SK-N-SH (cell line): ENCODE measurements at regions not wholly inside any gene's neighbourhood (a gene's known extent, or its start where the extent isn't known, plus 50 kb on each side); places are given as distances from the start of the nearest gene placed in this dataset.

Source experiments
- CTCF ChIA-PET: fragments of 300-600, 350-600 bp; formaldehyde crosslinking; extraction: SDS; loops from one replicate; lab custom pipeline; 2021; lab: Yijun Ruan, JAX
- POLR2A ChIA-PET: fragments of 350-600 bp; sonication (Branson Sonifier 250); formaldehyde crosslinking; extraction: SDS; loops from one replicate; lab custom pipeline; 2020; ENCODE audit warnings: antibody characterized with exemption, inconsistent platforms; lab: Yijun Ruan, JAX
- DNase-seq: peaks from one replicate; pipeline ENCODE4 v3.0.0; 2012
- H2AFZ ChIP-seq: fragments of 200-600 bp; sonication (generic); 2 replicates; pipeline ENCODE4 v1.8.1; 2016; ENCODE audit warnings: antibody characterized with exemption, mild to moderate bottlenecking, low read depth
- H3F3A ChIP-seq: fragments of 200-600 bp; sonication (generic); replicated peaks from 2 replicates; pipeline ENCODE3; 2016; ENCODE audit warnings: antibody characterized with exemption, mild to moderate bottlenecking; ENCODE audit not compliant: insufficient read depth
- H3K27ac ChIP-seq, 2 experiments: fragments of 200-500 bp in 1 of 2; fragments of 200-600 bp in 1 of 2; sonication (Bioruptor generic) in 1 of 2; sonication (generic), shearing (Covaris generic) in 1 of 2; 2 replicates each; pipeline versions ENCODE4 v1.5.1 to v1.6.1; 2014 to 2016; ENCODE audit warnings: low read depth in 2 of 2, inconsistent platforms in 1 of 2, low read length in 1 of 2, mild to moderate bottlenecking in 1 of 2, mixed read lengths in 1 of 2
- H3K27me3 ChIP-seq: fragments of 200-600 bp; sonication (generic), shearing (Covaris generic); 2 replicates; pipeline ENCODE4 v1.6.1; 2016; ENCODE audit warnings: mixed run types; ENCODE audit not compliant: insufficient read depth
- H3K36me3 ChIP-seq, 2 experiments: fragments of 200-500 bp in 1 of 2; fragments of 200-600 bp in 1 of 2; sonication (Bioruptor generic) in 1 of 2; sonication (generic) in 1 of 2; replicated peaks in 1 of 2; 2 replicates each; pipeline versions ENCODE3 to v1.5.1; 2014 to 2016; ENCODE audit warnings: low read length in 1 of 2, mild to moderate bottlenecking in 1 of 2; ENCODE audit not compliant: insufficient read depth in 2 of 2, control insufficient read depth in 1 of 2
- H3K4me1 ChIP-seq, 2 experiments: fragments of 200-500 bp in 1 of 2; fragments of 200-600 bp in 1 of 2; sonication (Bioruptor generic) in 1 of 2; sonication (generic), shearing (Covaris generic) in 1 of 2; 2 replicates each; pipeline versions ENCODE4 v1.5.1 to v1.6.1; 2014 to 2016; ENCODE audit warnings: low read depth in 1 of 2, low read length in 1 of 2, mixed run types in 1 of 2; ENCODE audit not compliant: insufficient read depth in 2 of 2, control insufficient read depth in 1 of 2
- H3K4me2 ChIP-seq: fragments of 200-600 bp; sonication (generic), shearing (Covaris generic); 2 replicates; pipeline ENCODE4 v1.6.1; 2017; ENCODE audit warnings: mixed run types
- H3K4me3 ChIP-seq, 2 experiments: fragments of 200-500 bp in 1 of 2; fragments of 200-600 bp in 1 of 2; sonication (Bioruptor generic) in 1 of 2; sonication (generic), shearing (Covaris generic) in 1 of 2; 2 replicates each; pipeline versions ENCODE4 v1.5.1 to v1.8.1; 2014 to 2016; ENCODE audit warnings: low read depth in 2 of 2, inconsistent platforms in 1 of 2, low read length in 1 of 2, mild to moderate bottlenecking in 1 of 2, mixed read lengths in 1 of 2, moderate library complexity in 1 of 2
- H3K79me2 ChIP-seq: fragments of 200-600 bp; sonication (generic); 2 replicates; pipeline ENCODE4 v1.8.1; 2017; ENCODE audit warnings: mild to moderate bottlenecking; ENCODE audit not compliant: insufficient read depth
- H3K9ac ChIP-seq: fragments of 200-600 bp; sonication (generic); 2 replicates; pipeline ENCODE4 v1.6.1; 2017; ENCODE audit warnings: mixed run types
- H3K9me2 ChIP-seq: fragments of 200-600 bp; sonication (generic); 2 replicates; pipeline ENCODE4 v1.6.1; 2017; ENCODE audit warnings: mixed run types
- H3K9me3 ChIP-seq: fragments of 200-600 bp; sonication (generic); 2 replicates; pipeline ENCODE4 v1.6.1; 2017; ENCODE audit warnings: mixed run types, mild to moderate bottlenecking, moderate library complexity
- H4K20me1 ChIP-seq: fragments of 200-600 bp; sonication (generic); 2 replicates; pipeline ENCODE4 v1.6.1; 2017; ENCODE audit warnings: mild to moderate bottlenecking, mixed run types; ENCODE audit not compliant: insufficient read depth
- CHD2 ChIP-seq: fragments of 150-350 bp; IDR thresholded peaks from 2 replicates; pipeline ENCODE4 v1.6.1; 2018; ENCODE audit warnings: low read length; ENCODE audit not compliant: partially characterized antibody
- ELF1 ChIP-seq: IDR thresholded peaks from 2 replicates; pipeline ENCODE4 v1.4.0; 2012
- GABPA ChIP-seq: IDR thresholded peaks from 2 replicates; pipeline ENCODE4 v1.4.0; 2012; ENCODE audit warnings: low read depth, mild to moderate bottlenecking
- IRF3 ChIP-seq: fragments of 150-350 bp; IDR thresholded peaks from 2 replicates; pipeline ENCODE4 v1.6.1; 2016; ENCODE audit warnings: mild to moderate bottlenecking, low read depth, low read length
- JUND ChIP-seq: IDR thresholded peaks from 2 replicates; pipeline ENCODE4 v1.4.0; 2012
- MAX ChIP-seq: IDR thresholded peaks from 2 replicates; pipeline ENCODE4 v1.4.0; 2012; ENCODE audit warnings: low read depth
- MXI1 ChIP-seq: IDR thresholded peaks from 2 replicates; pipeline ENCODE4 v1.6.1; 2012; ENCODE audit warnings: mild to moderate bottlenecking, low read depth, low read length, improper control_type of control experiment
- NRF1 ChIP-seq: IDR thresholded peaks from 2 replicates; pipeline ENCODE4 v1.6.1; 2012; ENCODE audit warnings: low read depth, mild to moderate bottlenecking, low read length
- PBX3 ChIP-seq: IDR thresholded peaks from 2 replicates; pipeline ENCODE4; 2012
- RAD21 ChIP-seq: IDR thresholded peaks from 2 replicates; pipeline ENCODE4 v1.6.1; 2012; ENCODE audit warnings: mild to moderate bottlenecking, low read length
- RCOR1 ChIP-seq: fragments of 150-350 bp; IDR thresholded peaks from 2 replicates; pipeline ENCODE4 v1.6.1; 2017; ENCODE audit warnings: antibody characterized with exemption, low read length
- RFX5 ChIP-seq: IDR thresholded peaks from 2 replicates; pipeline ENCODE4 v1.6.1; 2012; ENCODE audit warnings: mild to moderate bottlenecking, improper control_type of control experiment, low read length
- RXRA ChIP-seq: IDR thresholded peaks from 2 replicates; pipeline ENCODE4 v1.4.0; 2012; ENCODE audit warnings: low read depth, mild to moderate bottlenecking, borderline replicate concordance
- TAF1 ChIP-seq: IDR thresholded peaks from 2 replicates; pipeline ENCODE4 v1.6.1; 2012; ENCODE audit warnings: low read depth, mild to moderate bottlenecking, low read length, moderate library complexity, borderline replicate concordance
- YY1 ChIP-seq: IDR thresholded peaks from 2 replicates; pipeline ENCODE4 v1.4.0; 2012; ENCODE audit warnings: low read depth, mild to moderate bottlenecking
- WGBS: methylation state at CpG from one replicate; pipeline ENCODE4 v1.1.6; 2017; ENCODE audit warnings: low lambda C conversion rate; 5-methylcytosine and 5-hydroxymethylcytosine counted together

- H4K20me1 ChIP-seq = no peaks in the 10 kb centered on the region
- no peaks in the 10 kb centered on the region for H3F3A ChIP-seq
- no peak overlapping the region for H3K4me2 ChIP-seq
- CTCF ChIA-PET = no interaction called here
- no peak overlapping the region for H3K4me3 ChIP-seq
- H3K9ac ChIP-seq = no peak overlapping the region
- H3K27ac ChIP-seq = no peak overlapping the region
- DNase-seq = no peak
- 32% methylated on average over 3 of the region's 3 CpGs for WGBS
- H3K9me2 ChIP-seq = no peaks in the 10 kb centered on the region
- no peaks in the 10 kb centered on the region for H3K9me3 ChIP-seq
- H3K36me3 ChIP-seq = no peaks in the 10 kb centered on the region
- H3K79me2 ChIP-seq = no peaks in the 10 kb centered on the region
- no peak overlapping the region for H2AFZ ChIP-seq
- TF ChIP-seq PBX3 (no peak), MAX (no peak), MXI1 (no peak), YY1 (no peak), GABPA (no peak), ELF1 (no peak), TAF1 (no peak), JUND (no peak), RCOR1 (no peak), RXRA (no peak), CHD2 (no peak), RAD21 (no peak), NRF1 (no peak), IRF3 (no peak)
- TF ChIP-seq, all 33 proteins: peak for 0
- Histone ChIP-seq H3K27me3 (no peaks in the 10 kb centered on the region), H3K4me1 (no peaks in the 10 kb centered on the region)
- POLR2A ChIA-PET = no interaction called here
Observed at GRCh38 chr17:54530398-54530797, 370.3 kb upstream of the TOM1L1 start.

GRCh38 chr17:54536306-54536705 lies 364.3 kb upstream of the TOM1L1 start:
- ChIA-PET CTCF (no interaction called here), POLR2A (no interaction called here)
- H3K36me3 ChIP-seq = no peaks in the 10 kb centered on the region
- 0 out of 2 replicates have a peak, but pooled peaks cover 4% of the 10 kb centered on the region for H3K9me2 ChIP-seq
- no peaks in the 10 kb centered on the region for H3F3A ChIP-seq
- no peaks in the 10 kb centered on the region for H4K20me1 ChIP-seq
- no peak overlapping the region for H2AFZ ChIP-seq
- H3K79me2 ChIP-seq = no peaks in the 10 kb centered on the region
- H3K27ac ChIP-seq = no peak overlapping the region
- no peak overlapping the region for H3K4me2 ChIP-seq
- H3K9ac ChIP-seq = no peak overlapping the region
- no peak for DNase-seq
- H3K4me1 ChIP-seq = no peaks in the 10 kb centered on the region
- no peaks in the 10 kb centered on the region for H3K27me3 ChIP-seq
- H3K9me3 ChIP-seq = 0 out of 2 replicates have a peak, but pooled peaks cover 9% of the 10 kb centered on the region
- 52% methylated on average over 4 of the region's 4 CpGs for WGBS
- TF ChIP-seq RFX5 (no peak), RAD21 (peak; percentile 16; the same call in 1 of the 2 replicates)
- no peak overlapping the region for H3K4me3 ChIP-seq
